Gastroesophageal sphincter (tissue), 3 donors: ENCODE measurements at regions not wholly inside any gene's neighbourhood (a gene's known extent, or its start where the extent isn't known, plus 50 kb on each side); places are given as distances from the start of the nearest gene placed in this dataset.

Experiments used
- CTCF ChIP-seq, 4 experiments: fragments of 200-600 bp in 2 of 4; fragments of 450-650 bp in 2 of 4; sonication (generic) in 1 of 4; IDR thresholded peaks; one replicate each; pipeline ENCODE4 v1.5.1; 2017 to 2019; ENCODE audit warnings: antibody characterized with exemption in 4 of 4, mild to moderate bottlenecking in 2 of 4, moderate library complexity in 2 of 4
- EP300 ChIP-seq: sonication (generic); formaldehyde crosslinking; IDR thresholded peaks from one replicate; pipeline ENCODE4 v1.6.1; 2017; ENCODE audit warnings: antibody characterized with exemption, mild to moderate bottlenecking
- POLR2A ChIP-seq, 2 donors: fragments of 450-650 bp; IDR thresholded peaks; one replicate each; pipeline ENCODE4 v1.6.1; 2017; ENCODE audit warnings: antibody characterized with exemption in 2 of 2, mild to moderate bottlenecking in 2 of 2, moderate library complexity in 1 of 2
- POLR2AphosphoS5 ChIP-seq: sonication (generic); formaldehyde crosslinking; IDR thresholded peaks from one replicate; pipeline ENCODE4 v1.6.1; 2017; ENCODE audit warnings: antibody characterized with exemption

GRCh38 chr10:65531545-65531944 lies 1394.3 kb upstream of the LRRTM3 start:
- TF ChIP-seq POLR2A (IDR thresholded peaks at IDR 0.05), result no peak
- no peak for TF ChIP-seq CTCF (IDR thresholded peaks at IDR 0.05)
- no peak for TF ChIP-seq POLR2AphosphoS5
- TF ChIP-seq EP300, result no peak
